ENCODE measurements at regions not wholly inside any gene's neighbourhood (a gene's known extent, or its start where the extent isn't known, plus 50 kb on each side); places are given as distances from the start of the nearest gene placed in this dataset.

- TF ChIP-seq ATF1 (CRISPR knock-in tag; IDR thresholded peaks at IDR 0.05) (no peak), OVOL2 (CRISPR knock-in tag; IDR thresholded peaks at IDR 0.05; ENCODE audit: borderline replicate concordance) (no peak), NFYB (CRISPR knock-in tag; conservative IDR thresholded peaks at IDR 0.05; ENCODE audit: low read depth) (no peak), NR2C2 (CRISPR knock-in tag; IDR thresholded peaks at IDR 0.05) (no peak), MXD4 (CRISPR knock-in tag; IDR thresholded peaks at IDR 0.05; ENCODE audit: borderline replicate concordance) (no peak), JAZF1 (CRISPR knock-in tag; IDR thresholded peaks at IDR 0.05) (no peak), TEAD1 (CRISPR knock-in tag; IDR thresholded peaks at IDR 0.05) (no peak), MAX (CRISPR knock-in tag; IDR thresholded peaks at IDR 0.05) (no peak), IRF2 (CRISPR knock-in tag; IDR thresholded peaks at IDR 0.05; ENCODE audit: borderline replicate concordance, low read depth) (no peak), ZNF317 (CRISPR knock-in tag; IDR thresholded peaks at IDR 0.05; ENCODE audit: borderline replicate concordance, low read depth) (no peak), JUN (CRISPR knock-in tag; IDR thresholded peaks at IDR 0.05) (no peak)
- TF ChIP-seq, protein P1, sequence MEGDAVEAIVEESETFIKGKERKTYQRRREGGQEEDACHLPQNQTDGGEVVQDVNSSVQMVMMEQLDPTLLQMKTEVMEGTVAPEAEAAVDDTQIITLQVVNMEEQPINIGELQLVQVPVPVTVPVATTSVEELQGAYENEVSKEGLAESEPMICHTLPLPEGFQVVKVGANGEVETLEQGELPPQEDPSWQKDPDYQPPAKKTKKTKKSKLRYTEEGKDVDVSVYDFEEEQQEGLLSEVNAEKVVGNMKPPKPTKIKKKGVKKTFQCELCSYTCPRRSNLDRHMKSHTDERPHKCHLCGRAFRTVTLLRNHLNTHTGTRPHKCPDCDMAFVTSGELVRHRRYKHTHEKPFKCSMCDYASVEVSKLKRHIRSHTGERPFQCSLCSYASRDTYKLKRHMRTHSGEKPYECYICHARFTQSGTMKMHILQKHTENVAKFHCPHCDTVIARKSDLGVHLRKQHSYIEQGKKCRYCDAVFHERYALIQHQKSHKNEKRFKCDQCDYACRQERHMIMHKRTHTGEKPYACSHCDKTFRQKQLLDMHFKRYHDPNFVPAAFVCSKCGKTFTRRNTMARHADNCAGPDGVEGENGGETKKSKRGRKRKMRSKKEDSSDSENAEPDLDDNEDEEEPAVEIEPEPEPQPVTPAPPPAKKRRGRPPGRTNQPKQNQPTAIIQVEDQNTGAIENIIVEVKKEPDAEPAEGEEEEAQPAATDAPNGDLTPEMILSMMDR (IDR thresholded peaks at IDR 0.05), result no peak
- TF ChIP-seq, protein P2, sequence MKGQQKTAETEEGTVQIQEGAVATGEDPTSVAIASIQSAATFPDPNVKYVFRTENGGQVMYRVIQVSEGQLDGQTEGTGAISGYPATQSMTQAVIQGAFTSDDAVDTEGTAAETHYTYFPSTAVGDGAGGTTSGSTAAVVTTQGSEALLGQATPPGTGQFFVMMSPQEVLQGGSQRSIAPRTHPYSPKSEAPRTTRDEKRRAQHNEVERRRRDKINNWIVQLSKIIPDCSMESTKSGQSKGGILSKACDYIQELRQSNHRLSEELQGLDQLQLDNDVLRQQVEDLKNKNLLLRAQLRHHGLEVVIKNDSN (CRISPR knock-in tag; IDR thresholded peaks at IDR 0.05), result no peak
- TF ChIP-seq, protein P3, sequence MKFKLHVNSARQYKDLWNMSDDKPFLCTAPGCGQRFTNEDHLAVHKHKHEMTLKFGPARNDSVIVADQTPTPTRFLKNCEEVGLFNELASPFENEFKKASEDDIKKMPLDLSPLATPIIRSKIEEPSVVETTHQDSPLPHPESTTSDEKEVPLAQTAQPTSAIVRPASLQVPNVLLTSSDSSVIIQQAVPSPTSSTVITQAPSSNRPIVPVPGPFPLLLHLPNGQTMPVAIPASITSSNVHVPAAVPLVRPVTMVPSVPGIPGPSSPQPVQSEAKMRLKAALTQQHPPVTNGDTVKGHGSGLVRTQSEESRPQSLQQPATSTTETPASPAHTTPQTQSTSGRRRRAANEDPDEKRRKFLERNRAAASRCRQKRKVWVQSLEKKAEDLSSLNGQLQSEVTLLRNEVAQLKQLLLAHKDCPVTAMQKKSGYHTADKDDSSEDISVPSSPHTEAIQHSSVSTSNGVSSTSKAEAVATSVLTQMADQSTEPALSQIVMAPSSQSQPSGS (CRISPR knock-in tag; IDR thresholded peaks at IDR 0.05; ENCODE audit: borderline replicate concordance, low read depth), result no peak
Observed at GRCh38 chr1:157409927-157410326, 142.4 kb downstream of the FCRL5 start.

Data from WTC11 (cell line).